HT1080 (cell line): ENCODE measurements at regions not wholly inside any gene's neighbourhood (a gene's known extent, or its start where the extent isn't known, plus 50 kb on each side); places are given as distances from the start of the nearest gene placed in this dataset.
A peak's percentile ranks its signal among the peaks of the same experiment; 100 is the strongest.

Experiments
- DNase-seq: peaks from one replicate; pipeline ENCODE4 v3.0.0-alpha.2; 2015; ENCODE audit warnings: low read depth

GRCh38 chr12:63264629-63265028, 113.6 kb upstream of the AVPR1A start:
- no peak for DNase-seq

GRCh38 chr12:63250486-63250885, 99.5 kb upstream of the AVPR1A start:
- no peak for DNase-seq

DNA sequence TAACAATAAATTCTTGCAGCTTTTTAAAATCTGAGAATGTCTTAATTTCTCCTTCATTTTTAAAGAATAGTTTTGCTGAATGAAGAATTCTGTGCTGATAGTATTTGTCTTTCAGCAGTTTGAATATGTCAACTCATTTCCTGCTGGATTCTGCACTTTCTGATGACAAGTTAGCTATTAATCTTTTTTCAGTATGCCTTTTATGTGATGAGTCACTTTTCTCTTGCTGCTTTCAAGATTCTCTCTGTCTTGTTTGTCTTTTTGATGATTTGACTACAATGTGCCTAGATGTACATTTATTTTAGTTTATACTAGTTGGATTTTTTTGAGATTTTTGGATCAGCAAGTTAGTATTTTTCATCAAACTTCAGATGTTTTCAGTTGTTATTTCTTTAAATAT, 87.9 kb upstream of the AVPR1A start:
- DNase-seq: peak; percentile 19

DNA sequence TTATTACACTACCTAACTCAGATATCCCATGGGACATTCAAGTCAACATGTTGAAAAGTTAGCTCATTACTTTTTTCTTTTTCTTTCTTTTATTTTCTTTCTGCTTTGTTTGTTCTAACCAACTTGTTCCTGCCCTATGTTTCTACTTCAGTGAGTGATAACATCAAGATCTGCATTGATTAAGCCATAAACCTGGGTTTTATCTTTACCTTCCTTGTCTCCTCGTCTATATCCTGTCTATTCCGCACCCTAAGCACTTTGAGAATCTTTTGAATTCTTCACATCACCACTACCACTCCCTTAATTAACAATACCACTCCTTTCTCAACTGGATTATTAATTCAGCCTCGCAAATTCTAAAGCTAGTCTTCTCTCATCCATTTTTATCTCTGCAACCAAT, 81.9 kb upstream of the AVPR1A start:
- no peak for DNase-seq

GRCh38 chr12:63228853-63229252, 77.9 kb upstream of the AVPR1A start:
- DNase-seq: no peak

DNA sequence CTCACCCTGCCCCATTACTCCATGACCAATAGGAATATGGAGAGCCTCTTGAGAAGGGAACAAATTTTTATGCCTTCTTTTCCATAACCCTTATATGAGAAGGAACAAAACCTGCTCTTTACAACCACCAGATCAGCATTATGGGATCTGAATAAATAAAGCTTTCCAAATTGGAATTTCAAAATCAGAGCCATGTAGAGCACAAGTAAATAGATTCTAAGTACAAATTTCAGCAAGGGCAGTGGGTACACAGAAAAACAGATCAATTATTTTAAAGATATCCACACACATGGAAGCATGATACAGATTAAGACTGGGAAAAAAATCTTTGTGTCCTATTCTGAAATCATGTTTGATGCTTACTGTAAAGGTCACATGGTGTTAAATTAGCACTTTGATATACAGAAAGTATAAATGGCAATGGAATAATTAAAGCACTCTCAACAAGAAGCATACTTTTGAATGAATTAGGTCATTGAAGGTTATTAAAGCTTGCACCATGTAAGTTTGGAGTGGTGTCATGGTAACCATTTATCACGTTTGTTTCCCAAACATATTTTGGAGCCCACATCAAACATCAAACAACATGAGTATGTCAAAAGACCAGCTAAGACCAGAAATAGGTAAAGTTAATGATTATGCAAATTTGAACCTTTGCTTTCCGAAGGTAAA, 75.9 kb upstream of the AVPR1A start:
- no peak for DNase-seq

DNA sequence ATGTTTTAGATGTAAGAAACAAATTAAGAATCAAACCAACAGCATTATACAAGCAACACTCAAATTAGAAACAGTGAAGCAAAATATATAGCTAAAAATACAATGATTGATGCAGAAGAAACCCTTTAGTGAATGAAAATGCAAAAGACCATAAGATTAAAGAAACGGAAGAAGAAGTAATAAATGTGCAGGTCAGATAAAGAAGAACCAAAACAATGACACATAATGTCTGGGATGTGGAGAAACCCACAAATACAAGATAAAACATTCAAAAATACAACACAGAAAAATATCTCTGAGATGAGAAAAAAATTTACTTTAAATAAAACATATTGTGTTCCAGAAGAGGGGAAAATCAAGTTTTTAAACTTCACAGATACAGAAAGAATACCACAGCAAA, 73.4 kb upstream of the AVPR1A start:
- DNase-seq: no peak

GRCh38 chr12:63223128-63223527, 72.1 kb upstream of the AVPR1A start:
- DNase-seq: no peak

GRCh38 chr12:63222582-63222981, 71.6 kb upstream of the AVPR1A start:
- DNase-seq: no peak

GRCh38 chr12:63220921-63221320, 69.9 kb upstream of the AVPR1A start:
- no peak for DNase-seq

DNA sequence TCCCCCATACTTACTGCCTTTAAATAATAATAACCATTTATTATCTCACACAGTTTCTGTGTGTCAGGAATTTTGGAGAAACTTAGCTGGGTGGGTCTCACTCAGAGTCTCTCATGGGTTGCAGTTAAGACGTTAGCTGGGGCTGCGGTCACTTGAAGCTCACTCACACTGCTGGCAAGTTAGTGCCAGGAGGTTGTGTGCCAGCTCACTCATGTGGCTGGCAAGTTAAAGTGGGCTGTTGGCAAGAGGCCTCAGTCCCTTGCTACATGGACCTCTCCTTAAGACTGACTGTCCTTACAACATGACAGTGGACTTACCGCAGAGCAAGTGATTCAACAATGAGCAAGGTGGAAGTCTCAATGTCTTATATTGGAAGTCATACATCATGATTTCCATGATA, 61.3 kb upstream of the AVPR1A start:
- no peak for DNase-seq

DNA sequence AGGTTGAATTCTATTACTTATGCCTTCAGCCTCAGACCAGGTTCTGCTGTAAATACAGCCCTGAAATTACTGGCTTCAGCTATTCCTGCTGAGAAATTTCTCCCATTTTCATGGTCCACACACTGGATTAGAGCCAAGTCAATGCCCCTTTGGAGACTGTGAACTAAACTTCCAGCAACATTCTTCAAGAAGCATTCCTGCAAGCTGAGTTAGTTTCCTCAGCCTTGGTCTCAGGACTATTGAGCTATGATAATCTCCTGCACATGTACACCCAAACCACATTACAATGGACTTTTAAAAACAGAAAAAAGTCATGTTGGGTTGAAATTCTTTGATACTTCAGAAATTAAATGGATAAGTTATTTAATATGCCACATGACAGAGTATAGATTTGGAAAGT, 58.0 kb upstream of the AVPR1A start:
- no peak for DNase-seq

DNA sequence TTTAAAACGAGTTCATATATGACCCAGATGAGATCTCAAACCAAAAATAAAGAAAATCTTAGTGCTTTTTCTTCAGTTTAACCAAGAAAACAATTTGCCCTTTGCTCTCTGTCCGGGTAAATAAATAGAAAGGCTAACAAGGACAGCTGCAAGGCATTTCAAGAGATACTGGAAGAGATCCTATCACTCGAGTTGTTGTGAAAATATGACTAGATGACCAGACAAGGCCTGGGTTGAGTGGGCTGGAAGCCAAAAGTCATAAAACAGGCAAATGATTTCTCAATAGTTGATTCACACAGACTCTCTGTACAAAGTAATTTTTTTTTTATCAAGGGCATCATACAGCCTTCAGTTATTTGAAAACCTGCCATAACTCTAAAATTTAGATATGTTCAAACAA, 55.9 kb upstream of the AVPR1A start:
- no peak for DNase-seq

DNA sequence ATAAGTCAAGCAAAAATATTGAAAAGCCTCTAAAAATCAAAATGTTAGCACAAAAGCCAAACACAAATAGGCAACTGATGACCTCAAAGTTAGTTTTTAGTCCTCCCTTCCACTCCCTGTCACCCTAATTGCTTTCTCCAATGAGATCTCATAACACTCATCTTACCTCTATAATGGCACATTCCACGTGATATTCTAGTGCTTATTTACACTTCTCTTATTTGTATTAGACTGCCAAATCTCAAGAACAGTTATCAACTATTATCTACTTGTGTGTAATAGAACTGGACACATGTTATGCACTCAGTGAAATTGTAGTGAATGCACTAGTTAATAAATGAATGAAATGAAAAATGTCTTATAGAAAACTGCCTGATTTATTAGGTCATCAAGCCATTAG, 55.5 kb upstream of the AVPR1A start:
- DNase-seq: no peak
